ENCODE measurements at regions not wholly inside any gene's neighbourhood (a gene's known extent, or its start where the extent isn't known, plus 50 kb on each side); places are given as distances from the start of the nearest gene placed in this dataset.
A peak's percentile ranks its signal among the peaks of the same experiment; 100 is the strongest.
"Not testable (repeated sequence)": the region's sequence is repeated elsewhere in the genome, so short reads cannot be mapped to it uniquely, and the experiment has no call there.

DNA sequence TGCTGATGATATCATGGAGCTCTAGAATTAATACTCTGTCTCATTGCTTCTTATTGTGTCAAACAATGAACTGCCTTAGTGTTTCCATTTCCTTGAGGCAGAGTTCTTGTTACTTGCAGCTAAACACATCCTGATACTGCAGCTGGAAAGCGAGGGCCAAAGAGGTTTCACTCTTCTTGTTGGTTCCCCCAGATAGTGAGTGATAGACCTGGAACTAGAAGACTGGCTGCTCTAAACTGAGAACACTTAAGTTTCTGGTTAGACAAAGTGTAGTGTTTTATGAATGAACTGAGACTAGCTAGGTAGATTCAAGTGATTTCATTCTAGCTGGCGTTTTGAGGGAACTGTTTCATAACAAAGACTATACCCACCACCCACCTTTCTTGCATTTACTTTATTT, 321.7 kb downstream of the TXNL1 start:
- no peak for DNase-seq (ENCODE audit: low read depth)

DNA sequence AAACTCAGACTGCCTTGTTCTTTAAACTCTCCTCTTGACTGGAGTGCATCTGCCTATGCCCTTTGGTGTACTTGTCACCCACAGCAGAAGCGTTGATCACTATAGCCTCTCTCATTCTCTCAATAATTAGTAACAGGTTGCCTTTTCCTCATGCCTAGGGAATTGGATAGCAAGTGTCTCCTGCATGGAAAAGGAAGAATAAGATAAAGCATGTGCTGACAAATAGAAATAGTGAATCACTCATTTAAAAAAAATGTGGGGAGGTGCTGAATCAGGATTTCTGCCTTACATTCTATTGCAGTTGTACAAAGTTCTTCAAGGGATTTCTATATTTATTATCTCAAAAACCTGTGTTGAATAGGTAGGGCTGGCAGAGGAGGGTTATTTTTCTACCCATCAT, 323.0 kb downstream of the TXNL1 start:
- no peak for DNase-seq (ENCODE audit: low read depth)

DNA sequence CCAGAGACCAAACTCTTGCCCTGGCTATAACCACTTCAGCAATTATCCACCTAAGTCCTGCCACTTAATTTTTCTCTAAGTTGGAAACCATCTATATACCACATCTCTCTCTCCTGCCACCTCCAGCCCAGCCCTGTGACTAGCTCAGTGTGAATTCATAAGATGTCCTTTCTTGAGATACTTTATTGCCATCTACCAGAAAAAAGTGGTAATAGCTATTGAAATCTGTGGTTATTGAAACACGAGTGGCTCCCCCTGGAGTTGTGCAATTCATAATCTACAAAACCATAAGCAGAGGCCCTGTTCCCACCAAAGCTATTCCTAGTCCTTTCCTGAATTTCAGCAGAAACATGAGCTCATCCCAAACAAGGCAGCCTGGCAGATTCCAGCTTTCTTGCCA, 324.0 kb downstream of the TXNL1 start:
- no peak for DNase-seq (ENCODE audit: low read depth)

DNA sequence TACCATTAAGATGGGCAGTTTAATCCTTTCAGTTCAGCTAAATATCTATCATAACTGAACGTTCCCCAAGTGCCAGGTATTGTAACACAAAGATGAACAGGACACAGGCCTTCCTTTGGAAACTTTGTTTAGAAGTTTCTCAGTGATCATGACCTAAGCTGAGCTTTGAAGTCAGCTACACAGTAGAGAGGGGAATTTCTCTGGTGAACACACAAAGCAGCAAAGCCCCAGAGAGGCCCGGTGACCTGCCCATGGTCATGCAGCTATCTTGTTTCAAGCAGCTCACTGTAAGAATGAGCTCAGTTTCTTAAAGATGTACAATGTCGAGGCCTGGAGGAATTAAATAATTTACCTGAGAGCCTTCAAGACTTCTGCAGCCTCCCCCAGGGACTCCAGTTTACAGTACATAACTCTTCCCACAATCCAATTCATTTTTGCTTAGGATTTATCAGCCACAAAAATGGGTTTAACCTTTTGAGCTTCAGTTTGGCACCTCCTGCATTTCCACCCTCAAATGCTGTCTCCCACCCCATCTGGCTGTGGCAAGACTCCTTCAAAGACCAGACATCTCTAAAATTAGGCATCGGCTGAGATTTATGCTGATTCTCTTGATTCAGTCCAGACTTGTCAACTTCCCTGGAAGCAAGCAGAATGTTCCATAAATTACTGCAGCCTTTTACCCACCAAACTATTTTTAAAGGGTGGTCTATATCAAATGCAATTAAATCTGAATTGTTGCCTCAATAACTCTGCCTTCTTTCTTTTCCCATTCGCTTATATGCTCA, 325.6 kb downstream of the TXNL1 start:
- DNase-seq (ENCODE audit: low read depth) = no peak

DNA sequence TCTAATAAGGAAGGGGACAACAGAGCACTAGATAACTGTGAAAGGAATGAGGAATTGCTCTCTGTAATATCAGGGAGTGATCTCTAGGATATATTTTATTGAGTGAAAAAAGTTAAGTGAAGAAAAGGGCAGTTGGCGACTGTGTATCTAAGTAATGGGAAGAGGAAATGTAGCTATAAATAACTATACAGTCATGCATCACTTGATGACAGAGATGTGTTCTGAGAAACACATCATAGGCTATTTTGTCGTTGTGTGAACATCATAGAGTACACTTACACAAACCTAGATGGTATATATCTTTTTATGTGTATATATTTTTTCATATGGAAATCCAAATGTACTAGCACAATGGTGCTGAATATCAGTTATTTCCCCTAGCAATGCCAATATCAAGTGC, 329.3 kb downstream of the TXNL1 start:
- no peak for DNase-seq (ENCODE audit: low read depth)

DNA sequence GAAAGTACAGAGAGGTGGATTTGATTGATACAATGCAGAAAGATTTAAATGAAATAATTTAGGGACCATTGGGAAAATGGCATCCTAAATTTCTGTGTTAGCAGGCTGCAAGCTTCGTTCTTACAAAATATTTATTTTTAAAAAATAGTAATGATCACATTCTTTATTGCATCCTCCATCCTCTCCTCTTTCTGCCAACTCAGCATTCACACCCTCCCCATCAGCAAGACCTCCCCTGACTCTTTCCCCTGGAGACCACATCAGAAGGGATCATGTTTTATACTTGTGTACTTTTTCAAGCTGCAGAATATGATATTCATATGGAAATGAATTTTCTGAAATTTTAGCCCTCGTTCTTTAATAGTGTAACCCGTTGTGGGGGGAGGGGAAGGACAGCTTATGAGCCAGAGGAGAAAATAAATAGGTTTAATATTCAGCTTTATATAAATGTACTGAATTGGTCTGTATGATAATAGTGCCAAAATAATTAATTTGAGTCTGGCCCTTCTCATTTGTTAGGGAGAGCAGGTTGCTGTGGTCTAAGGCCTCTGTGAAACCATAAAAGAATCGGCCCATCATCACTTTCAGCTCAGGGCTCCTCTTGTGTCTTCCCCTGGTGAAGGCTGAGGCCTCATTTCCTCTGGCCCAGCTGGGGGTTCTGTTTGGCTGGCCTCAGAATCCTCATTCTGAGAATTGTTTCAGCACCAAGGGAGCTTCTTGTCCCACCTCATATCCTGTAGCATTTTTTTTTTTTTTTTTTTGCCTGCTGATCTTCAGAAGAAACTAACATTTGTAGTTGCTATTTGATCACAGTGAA, 330.8 kb downstream of the TXNL1 start:
- DNase-seq (ENCODE audit: low read depth) = no peak

DNA sequence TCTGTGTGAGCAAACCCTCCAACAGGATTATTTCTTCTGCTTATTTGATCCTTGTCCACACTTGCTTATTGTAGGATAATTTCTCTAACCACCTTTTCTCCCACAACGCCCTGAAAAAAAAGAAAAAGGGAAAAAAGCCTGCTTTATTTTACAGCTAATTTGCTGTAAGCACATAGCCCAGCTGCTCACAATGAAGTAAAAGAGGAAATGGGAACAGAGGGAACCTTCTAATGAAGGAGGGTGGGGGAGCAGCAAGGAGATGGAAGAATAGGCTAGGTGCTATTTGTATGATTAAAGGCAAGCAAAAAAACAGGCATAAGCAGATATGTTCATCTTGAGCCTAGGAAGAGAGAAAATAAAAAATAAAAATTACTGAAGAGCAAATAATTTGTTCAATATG, 331.6 kb downstream of the TXNL1 start:
- no peak for DNase-seq (ENCODE audit: low read depth)

DNA sequence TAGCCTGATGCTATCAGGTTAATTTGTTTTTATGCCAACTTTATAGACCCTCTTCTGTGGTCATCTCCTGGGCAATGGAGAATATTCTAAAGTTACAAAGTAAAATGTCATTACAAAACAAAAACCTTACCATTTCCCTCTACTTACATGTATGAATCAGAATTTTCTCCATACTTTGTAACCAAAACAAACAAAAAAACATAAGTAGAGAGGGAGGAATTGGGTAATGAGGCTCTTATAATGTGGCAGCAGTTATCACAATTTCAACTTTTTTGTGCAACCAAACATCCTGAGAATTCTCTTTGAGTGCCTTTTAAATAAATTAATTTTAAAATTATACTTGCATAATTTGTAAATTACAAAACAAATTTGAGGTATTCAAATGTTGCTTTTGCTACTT, 332.8 kb downstream of the TXNL1 start:
- DNase-seq (ENCODE audit: low read depth) = no peak

DNA sequence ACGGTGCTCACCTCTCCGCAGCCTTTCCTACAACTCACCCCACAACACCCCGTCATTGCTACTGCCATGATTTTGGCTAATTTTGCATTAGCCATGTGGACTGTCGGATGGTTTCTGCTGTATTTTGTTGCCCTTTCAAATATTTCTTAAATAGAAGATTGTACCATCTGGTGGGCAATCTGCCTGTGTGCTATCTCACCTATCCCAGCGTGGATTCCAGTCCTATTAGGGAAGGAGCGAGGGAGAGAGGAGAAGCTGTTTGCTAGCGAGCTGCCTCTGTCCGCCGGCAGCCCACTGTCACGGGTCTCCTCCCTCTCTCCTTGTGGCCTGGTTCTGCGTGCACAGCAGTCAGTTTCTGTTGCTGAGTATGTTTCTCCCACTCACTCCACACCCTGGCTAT, 336.2 kb downstream of the TXNL1 start:
- no peak for DNase-seq (ENCODE audit: low read depth)

DNA sequence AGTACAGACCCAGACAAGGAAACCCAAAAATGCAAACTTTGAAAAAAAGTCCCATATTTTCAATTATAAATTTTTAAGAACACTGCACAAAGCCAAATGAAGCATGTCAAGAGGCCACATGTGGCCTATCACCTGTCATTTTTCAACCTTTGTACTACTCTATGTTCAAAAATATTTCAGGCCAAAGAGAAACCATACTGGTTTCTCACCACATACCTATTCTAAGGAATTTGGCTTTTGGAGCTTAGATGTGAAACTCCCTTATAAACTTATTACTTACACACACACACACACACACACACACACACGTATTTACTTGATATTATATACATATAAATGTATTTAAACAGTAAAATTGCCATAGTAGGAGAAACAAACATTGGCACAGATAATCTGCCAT, 338.7 kb downstream of the TXNL1 start:
- no peak for DNase-seq (ENCODE audit: low read depth)

DNA sequence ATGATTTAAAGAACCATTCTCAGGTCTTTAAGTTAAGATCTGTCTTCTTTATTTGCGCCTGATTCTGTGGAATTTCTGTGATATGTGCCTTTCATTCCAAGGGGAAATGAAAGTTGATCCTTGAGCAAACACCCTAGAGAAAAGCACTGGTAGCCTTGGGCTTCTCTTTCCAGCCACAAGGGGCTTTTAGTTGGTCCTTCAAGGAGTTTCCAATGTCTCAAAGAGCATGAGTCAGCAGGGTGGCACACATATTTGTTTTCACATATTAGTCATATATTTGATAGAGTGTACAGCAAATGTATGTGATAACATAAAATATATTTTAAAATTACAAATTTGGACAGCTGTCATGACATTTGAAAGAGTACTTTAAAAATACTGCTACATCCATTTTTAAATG, 339.5 kb downstream of the TXNL1 start:
- DNase-seq (ENCODE audit: low read depth) = peak; percentile 39

DNA sequence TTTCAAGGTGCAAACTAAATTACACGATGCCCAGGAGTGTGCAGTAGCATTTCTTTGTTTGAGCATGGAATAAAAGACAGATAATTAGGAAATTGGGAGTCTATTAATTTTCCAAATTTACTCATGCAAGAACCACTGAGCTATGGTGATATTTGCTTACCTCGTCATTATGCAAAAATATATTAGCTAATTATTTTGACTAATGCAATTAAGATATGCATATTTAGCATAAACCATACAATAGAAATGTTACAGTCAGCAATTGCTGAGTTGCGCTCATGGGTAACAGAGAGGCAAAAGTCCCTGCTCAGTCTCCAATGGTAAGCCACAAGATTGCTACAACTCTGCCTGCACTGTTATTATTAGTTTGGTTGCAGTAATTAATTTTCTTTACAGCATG, 342.0 kb downstream of the TXNL1 start:
- DNase-seq (ENCODE audit: low read depth) = no peak

DNA sequence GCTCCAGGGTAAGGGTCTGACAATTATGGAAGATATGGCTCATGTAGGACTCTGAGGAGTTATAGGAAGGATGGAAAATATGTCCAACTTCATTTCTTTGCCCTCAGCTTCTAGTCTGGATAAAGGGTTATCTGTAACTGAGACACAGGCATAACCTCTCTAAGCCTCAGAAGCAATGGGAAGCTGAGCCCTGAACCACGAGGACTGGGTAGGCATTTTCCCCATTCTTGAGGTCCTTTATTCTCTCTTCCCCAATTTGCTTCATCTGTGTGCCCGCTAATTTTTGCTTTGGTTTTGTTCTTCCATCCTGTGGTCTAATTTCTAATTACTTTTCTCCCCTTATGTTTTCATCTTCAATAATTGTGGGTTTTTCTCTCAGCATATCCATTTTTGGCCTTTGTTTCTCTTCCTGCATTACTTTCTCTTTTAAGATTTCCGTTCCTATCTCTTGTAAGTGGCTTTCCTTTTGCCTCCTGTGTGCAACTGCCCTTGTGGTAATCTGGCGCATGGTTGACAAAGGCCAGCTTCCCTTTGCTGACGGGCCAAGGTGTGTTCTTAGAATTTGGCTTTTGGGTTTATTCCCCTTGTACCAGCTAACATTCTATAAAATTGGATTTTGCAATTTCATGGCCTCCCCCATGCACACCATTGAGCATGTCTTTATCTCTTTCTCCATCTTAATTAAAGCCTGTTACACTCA, 343.8 kb downstream of the TXNL1 start:
- DNase-seq (ENCODE audit: low read depth) = no peak

DNA sequence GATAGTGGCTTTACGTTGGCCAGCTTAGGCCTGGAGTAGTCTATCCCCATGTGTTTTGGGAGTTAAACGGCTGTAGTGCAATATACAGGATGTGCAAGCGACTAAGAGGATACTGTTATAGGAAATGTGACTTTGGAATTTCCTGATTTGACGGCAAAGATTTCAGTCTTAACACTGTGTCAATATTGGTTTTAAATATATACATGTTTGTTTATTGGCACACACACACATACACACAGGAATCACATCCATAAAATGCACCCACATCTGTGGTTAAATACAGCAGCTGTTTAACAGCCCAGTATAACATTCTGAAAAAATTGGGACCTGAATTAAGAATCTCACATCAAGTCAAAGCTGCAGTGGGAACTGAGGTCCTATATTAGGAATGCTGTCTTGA, 347.1 kb downstream of the TXNL1 start:
- no peak for DNase-seq (ENCODE audit: low read depth)

DNA sequence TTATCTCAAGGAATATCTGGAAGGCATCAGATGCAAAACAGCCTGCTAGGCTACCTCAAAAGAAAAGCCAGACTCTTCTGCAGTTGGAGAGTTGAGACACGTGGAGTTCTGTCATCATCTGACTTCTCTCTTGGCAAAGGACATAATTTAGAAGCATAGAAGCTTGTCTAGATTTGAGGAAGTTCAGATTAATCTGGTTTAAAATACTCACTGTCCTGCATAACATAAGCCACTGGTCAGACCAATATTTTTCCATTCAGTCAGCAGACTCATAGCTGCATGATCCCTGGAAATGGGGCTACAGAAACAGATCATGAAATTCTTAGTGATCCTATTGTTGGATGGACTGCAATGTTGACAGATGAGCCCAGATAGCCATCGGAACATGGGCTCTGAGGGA, 349.0 kb downstream of the TXNL1 start:
- no peak for DNase-seq (ENCODE audit: low read depth)

DNA sequence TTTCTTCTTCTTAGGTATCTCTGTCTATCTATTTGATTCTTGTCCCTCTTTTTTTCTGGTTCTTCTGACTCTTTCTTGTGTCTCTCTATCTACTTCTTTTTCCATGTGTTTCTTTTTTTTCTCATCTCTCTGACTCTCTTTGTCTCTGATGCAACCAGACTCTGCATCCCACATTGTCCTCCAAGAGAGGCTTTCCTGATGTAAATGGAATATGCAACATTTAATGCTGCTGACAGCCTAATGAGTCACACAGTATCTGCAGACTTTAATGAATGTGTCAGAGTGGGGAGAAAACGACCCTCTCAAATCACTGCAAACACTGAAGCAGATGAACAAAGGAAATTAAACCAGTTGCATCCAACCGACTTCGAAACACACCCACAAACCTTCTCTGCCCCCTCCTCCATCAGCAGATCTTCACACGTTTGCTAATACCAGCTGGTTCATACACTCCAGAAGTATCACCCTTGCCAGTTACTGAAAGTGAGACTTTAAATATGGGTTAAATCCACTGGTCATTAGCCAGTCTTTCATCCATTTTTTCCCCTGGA, 351.5 kb downstream of the TXNL1 start:
- DNase-seq (ENCODE audit: low read depth) = peak; percentile 32

DNA sequence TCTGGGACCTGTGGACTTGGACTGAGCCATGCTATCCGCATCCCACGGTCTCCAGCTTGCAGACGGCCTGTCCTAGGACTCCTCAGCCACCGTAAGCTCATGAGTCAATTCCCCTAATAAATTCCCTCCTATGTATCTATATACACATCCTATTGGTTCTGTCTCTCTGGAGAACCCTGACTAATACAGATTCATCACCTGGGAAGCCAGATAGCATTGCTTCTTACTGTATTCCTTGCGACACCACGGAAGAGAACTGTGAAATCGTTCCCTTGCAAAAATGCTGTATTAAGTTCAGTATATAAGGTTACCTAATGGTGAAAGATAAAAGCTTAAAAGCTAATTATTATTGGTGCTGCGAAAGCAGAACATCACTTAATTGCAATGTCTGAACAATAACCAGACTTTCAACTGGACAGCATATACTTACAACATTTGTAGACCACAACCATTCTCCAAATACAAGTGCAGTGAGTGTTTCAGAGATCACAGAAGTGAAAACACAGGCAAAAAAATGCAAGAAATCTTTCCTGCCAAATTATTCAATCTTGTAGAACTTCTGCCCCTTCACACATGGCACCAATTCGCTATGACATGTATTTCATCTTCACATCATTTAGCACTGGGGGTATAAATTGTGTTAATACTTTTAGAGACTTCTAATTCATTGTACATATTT, 352.9 kb downstream of the TXNL1 start:
- DNase-seq (ENCODE audit: low read depth) = no peak

DNA sequence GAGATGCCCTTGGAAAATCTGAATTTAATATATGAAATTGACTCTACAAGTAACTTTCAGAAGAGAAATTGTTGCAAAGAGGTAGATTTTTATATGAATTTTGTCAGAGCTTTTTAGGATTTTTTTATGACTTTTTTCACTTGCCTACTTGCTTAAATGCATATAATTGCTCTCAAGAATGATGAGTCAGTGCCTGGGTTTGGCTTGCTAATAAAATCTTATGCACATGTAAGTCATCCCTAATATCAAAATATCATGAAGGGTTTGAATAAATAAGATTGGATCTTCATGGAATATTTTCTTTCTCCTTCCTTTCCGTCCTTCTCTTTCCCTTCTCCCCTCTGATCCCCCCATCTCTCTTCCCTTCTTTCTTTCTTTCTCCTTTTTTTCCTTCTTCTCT, 354.1 kb downstream of the TXNL1 start:
- DNase-seq (ENCODE audit: low read depth) = no peak

DNA sequence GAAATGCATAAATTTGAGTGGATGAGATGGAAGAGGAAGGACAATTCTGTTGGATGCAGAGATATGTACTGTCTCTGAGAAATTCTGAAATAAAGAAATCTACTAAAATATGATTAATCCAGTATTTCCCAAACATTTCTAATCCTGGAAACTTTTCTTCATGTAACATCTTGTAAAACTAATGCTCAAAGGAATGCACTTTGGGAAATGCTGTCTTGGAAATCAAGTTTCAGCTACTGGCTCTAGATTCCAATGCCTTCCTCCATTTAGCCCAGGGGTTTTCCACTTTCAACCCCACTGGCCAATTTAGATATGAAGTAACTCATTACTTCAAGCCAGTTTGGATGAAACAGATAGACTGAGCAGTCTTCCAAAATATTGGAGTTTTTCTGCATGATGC, 355.1 kb downstream of the TXNL1 start:
- no peak for DNase-seq (ENCODE audit: low read depth)

DNA sequence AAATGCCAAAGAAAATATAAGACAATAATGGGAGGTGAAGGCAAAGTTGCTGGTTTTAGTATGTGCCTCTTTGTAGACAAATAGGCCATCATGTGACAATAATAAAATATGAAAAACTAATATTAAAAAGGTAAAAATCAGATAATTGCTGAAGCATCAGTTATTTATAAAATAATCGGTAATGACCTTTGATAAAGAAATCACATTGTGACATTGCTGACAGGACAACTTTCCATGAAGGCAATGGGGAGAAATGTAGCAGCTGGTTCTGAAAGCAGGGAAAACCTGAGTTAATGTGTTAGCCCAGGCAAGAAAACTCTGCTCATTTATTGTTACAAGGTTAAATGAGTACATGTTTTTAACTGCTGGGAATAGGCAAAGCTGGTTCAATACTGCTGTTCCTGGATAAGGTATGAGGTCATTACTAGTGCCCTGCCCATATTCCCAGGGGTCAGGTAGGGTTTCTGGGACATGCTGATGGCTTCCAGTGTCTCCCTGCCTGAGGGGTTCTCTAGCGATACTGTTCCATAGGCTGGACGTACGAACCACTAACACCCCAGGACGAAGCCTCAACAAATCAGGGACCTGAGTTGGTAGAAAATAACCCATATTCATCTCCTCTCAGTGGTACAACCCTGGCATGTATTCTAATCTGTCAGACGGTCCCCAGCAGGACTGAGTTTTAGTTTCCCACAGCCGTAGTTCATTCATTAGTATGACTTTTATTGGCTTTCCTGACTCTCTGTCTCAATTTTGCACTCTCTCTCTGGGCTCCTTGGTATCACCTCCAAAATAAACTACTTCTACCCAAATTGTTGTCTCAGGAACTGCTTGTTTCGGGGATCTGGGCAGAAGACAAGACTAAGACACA, 355.9 kb downstream of the TXNL1 start:
- no peak for DNase-seq (ENCODE audit: low read depth)

DNA sequence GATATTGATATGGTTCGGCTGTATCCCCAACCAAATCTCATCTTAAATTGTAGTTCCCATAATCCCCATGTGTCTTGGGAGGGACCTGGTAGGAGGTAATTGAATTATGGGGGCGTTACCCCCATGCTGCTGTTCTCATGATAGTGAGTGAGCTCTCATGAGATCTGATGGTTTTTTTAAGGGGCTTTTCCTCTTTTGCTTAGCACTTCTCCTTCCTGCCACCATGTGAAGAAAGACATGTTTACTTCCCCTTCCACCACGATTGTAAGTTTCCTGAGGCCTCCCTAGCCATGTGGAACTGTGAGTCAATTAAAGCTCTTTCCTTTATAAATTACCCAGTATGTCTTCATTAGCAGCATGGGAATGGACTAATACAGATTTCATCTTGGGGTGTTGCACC, 358.6 kb downstream of the TXNL1 start:
- not testable (repeated sequence) for DNase-seq (ENCODE audit: low read depth)

Measured in HS-5 (cell line).